Ishikawa (cell line): ENCODE measurements at regions not wholly inside any gene's neighbourhood (a gene's known extent, or its start where the extent isn't known, plus 50 kb on each side); places are given as distances from the start of the nearest gene placed in this dataset.

Experiments used
- CEBPB ChIP-seq: IDR thresholded peaks from 2 replicates; pipeline ENCODE4 v1.6.1; 2012
- TCF12 ChIP-seq: IDR thresholded peaks from 2 replicates; pipeline ENCODE4 v1.6.1; 2012; ENCODE audit warnings: low read depth
- TF ChIP-seq, protein P1 (sequence below): IDR thresholded peaks from 2 replicates; pipeline ENCODE4 v1.6.1; 2012

DNA sequence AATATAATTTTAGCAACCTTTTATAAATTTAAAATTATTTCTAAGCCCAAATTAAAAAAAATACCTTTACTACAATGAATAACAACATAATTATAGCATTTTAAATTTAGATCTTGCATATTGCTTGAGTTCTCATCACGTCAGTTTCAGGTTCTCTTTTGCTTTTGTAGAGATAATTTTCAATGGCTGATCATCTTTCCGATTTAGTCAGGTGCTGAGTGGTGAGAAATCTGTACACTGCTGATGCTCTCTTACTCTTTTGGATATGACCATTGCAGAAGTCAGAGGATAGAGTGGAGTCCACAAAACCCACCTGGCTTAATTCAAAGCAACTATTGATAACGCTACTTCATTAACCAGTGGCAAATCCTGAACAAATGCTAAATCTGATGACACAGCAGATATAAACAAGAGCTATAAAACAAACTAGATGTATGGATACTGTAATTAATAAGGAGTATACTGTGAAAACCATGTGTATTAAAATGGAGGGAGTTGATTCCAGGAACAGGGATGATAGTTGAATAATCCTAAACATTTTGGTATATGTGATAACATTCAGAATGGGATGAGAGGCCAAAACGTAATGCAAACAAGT, 394.8 kb downstream of the CSNK1G3 start:
- TF ChIP-seq, protein P1, sequence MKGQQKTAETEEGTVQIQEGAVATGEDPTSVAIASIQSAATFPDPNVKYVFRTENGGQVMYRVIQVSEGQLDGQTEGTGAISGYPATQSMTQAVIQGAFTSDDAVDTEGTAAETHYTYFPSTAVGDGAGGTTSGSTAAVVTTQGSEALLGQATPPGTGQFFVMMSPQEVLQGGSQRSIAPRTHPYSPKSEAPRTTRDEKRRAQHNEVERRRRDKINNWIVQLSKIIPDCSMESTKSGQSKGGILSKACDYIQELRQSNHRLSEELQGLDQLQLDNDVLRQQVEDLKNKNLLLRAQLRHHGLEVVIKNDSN, result no peak
- TF ChIP-seq CEBPB (no peak), TCF12 (no peak)
